Natural killer cell treated with Interleukin-12 subunit alpha and Interleukin-12 subunit beta and Interleukin-15 and Interleukin-18, amount 100 ng/mL, for 72 hours (primary cell): ENCODE measurements at regions not wholly inside any gene's neighbourhood (a gene's known extent, or its start where the extent isn't known, plus 50 kb on each side); places are given as distances from the start of the nearest gene placed in this dataset.
"Not testable (repeated sequence)": the region's sequence is repeated elsewhere in the genome, so short reads cannot be mapped to it uniquely, and the experiment has no call there.

ENCODE experiments used
- ATAC-seq, 2 donors: fragments of 150-1000 bp; cut with Tn5 transposase in 1 of 2; sonication (Bioruptor Pico), chemical (Tn5 transposase) in 1 of 2; 2 replicates each; pipeline ENCODE4 v1.10.0; 2021
- DNase-seq: peaks from one replicate; pipeline ENCODE4 v3.0.0; 2022; ENCODE audit warnings: low spot score
- H3K27ac Mint-ChIP-seq, 2 donors: 1 replicate in 1 of 2; 2 replicates in 1 of 2; pipeline ENCODE4 v1.8.0; 2022; ENCODE audit warnings: mixed read lengths in 2 of 2, mild to moderate bottlenecking in 1 of 2, moderate library complexity in 1 of 2
- H3K27me3 Mint-ChIP-seq, 2 donors: 1 replicate in 1 of 2; 2 replicates in 1 of 2; pipeline ENCODE4 v1.8.0; 2022; ENCODE audit warnings: mixed read lengths in 2 of 2
- H3K36me3 Mint-ChIP-seq: one replicate; pipeline ENCODE4 v1.8.0; 2022; ENCODE audit warnings: mixed read lengths
- H3K4me1 Mint-ChIP-seq, 2 donors: 1 replicate in 1 of 2; 2 replicates in 1 of 2; pipeline ENCODE4 v1.8.0; 2022; ENCODE audit warnings: low read depth in 2 of 2, mixed read lengths in 2 of 2, mild to moderate bottlenecking in 1 of 2
- H3K4me3 Mint-ChIP-seq: one replicate; pipeline ENCODE4 v1.8.0; 2022; ENCODE audit warnings: mixed read lengths
- H3K9me3 Mint-ChIP-seq: 2 replicates; pipeline ENCODE4 v1.8.0; 2022; ENCODE audit warnings: mixed read lengths

DNA sequence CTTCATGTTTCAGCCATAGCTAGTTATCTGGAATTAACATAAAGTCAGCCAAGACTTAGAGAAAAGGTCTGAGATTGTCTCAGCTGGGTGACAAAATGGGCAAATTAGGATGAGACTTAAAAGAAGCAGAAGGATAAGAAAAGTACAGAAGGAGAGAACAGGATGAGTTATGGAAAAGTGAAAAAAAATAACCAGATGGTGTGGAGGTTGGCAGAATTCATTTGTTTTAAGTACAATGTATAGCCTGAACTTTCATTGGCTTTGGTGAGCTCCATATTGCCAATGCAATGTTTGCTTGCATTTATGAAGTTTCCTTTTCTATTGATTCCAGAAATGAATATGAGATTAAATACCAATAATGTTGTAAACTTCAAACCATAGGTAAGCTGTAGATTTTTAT lies 447.2 kb upstream of the DPH6 start:
- H3K36me3 Mint-ChIP-seq, result peaks cover 7% of the 10 kb centered on the region
- no peak overlapping the region for H3K27ac Mint-ChIP-seq
- no peak for DNase-seq
- H3K4me3 Mint-ChIP-seq, result no peak overlapping the region
- H3K27me3 Mint-ChIP-seq, result no peaks in the 10 kb centered on the region
- H3K4me1 Mint-ChIP-seq, result no peaks in the 10 kb centered on the region
- ATAC-seq, result no peak
- H3K9me3 Mint-ChIP-seq, result peaks cover 20% of the 10 kb centered on the region

DNA sequence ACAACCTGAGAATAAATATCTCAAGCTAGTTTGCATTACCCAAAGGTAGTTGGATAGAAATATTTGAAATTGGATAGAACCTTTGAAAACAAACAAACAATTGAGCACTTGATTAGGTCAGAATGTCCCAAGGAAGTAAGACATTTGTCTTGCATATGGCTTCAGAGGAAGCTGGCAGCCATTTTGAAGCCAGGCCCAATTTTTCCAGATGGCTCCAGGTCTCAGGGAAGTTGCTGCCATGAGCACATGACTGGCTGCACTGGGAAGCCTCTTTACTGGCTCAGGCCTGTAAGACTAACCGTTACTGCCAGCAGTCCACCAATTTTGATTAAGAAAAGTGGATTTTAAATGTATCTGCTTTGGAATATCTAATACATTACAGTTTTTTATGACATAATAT lies 448.9 kb upstream of the DPH6 start:
- peaks cover 19% of the 10 kb centered on the region for H3K9me3 Mint-ChIP-seq
- ATAC-seq (no peak), DNase-seq (no peak)
- peaks cover 5% of the 10 kb centered on the region for H3K36me3 Mint-ChIP-seq
- H3K27ac Mint-ChIP-seq, result no peak overlapping the region
- H3K4me1 Mint-ChIP-seq, result no peaks in the 10 kb centered on the region
- no peaks in the 10 kb centered on the region for H3K27me3 Mint-ChIP-seq
- H3K4me3 Mint-ChIP-seq, result no peak overlapping the region

DNA sequence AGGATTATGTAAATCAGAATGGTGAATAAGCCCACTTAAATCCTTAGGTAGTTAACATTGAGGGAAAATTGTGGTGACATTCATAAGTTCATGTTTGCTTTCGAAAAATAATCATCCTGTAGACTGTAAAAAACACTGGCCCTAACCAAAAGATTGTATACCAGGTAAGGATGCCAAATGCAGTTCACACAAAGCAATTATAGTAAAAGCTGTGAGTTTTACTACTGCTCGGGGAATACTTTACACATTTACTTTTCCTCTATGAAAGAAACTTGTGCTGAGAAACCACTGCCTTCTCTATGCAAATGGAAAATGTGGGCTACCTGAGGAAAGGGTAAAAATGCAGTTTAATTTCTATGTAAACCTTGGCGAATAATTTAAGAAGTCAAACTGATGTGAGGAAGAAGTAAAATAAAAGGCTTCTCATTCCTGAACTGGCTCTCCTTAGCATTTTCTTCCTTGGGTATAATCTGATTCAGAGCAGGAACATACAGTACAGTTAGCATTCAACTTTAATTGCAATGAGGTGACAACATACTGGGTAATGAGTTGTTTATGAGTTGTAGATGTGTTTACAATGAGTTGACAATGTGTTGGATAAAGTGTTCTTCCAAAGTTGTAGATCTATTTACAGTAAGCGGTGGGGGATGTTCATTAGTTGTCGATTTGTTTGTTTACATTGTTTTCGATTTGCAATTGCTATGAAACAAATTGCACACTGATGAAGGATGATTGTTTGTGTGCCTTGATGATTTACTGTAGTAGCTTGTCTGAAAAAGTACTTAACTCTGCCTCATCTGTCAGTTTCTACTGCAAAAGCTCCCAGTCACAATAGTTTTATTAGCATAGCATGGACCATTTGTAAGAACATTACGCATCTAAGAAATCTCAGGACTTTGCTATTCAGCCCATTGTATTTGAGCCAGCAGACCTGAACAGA lies 453.0 kb upstream of the DPH6 start:
- Mint-ChIP-seq H3K9me3 (peaks cover 16% of the 10 kb centered on the region), H3K4me1 (no peaks in the 10 kb centered on the region), H3K36me3 (no peaks in the 10 kb centered on the region), H3K27ac (no peak overlapping the region), H3K27me3 (no peaks in the 10 kb centered on the region), H3K4me3 (no peak overlapping the region)
- ATAC-seq (no peak), DNase-seq (no peak)

DNA sequence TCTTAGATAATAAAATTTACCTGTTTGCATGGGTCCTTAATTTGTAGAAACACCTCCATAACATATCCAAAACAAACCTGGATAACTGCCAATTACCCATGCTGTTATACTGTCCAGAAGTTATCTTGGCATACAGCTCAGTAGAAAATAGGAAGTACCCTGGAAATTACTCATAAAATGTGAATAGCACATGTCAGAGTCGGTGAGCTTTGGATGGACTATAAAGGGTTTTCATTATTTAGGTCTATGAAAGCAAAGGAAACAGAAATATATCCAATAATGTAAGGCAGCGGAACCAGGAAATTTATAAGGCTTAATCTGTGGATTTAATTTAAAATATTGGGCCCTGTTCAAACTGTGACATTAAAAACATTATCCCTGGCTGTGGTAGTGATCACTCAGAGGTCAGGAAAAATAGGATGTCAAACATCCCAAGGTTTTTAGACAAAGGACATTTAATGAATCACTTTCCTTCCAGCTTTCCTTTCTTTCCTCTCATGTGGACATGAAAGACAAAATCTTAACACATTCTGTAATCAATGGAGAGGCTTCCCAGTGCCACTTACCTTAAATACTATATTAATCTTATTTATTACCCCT lies 459.0 kb upstream of the DPH6 start:
- H3K9me3 Mint-ChIP-seq, result peaks cover 9% of the 10 kb centered on the region
- ATAC-seq, result no peak
- H3K27me3 Mint-ChIP-seq, result no peaks in the 10 kb centered on the region
- H3K27ac Mint-ChIP-seq, result no peak overlapping the region
- H3K36me3 Mint-ChIP-seq, result no peaks in the 10 kb centered on the region
- DNase-seq, result no peak
- no peaks in the 10 kb centered on the region for H3K4me1 Mint-ChIP-seq
- H3K4me3 Mint-ChIP-seq, result no peak overlapping the region

DNA sequence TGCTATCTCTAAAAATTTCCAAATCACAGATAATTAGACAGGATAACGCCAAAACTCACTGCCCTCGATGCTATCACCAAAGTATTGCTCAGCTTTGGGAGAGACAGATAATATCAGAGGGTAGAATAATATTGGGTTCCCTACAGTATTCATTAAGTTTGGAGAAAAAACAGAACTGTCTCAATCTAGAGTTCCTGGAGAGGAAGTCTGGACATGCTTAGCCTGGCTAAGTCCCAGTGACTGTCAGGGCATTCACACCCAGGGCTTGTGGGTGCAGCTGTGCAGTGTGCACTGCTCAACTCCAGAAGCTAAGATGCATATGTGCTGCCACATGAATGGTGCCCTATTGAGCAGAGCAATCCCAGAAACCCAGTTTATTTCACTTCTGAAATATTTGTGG lies 459.6 kb upstream of the DPH6 start:
- Mint-ChIP-seq H3K27me3 (no peaks in the 10 kb centered on the region), H3K36me3 (no peaks in the 10 kb centered on the region), H3K27ac (no peak overlapping the region), H3K4me1 (no peaks in the 10 kb centered on the region), H3K9me3 (peaks cover 9% of the 10 kb centered on the region), H3K4me3 (no peak overlapping the region)
- DNase-seq (no peak), ATAC-seq (no peak)

DNA sequence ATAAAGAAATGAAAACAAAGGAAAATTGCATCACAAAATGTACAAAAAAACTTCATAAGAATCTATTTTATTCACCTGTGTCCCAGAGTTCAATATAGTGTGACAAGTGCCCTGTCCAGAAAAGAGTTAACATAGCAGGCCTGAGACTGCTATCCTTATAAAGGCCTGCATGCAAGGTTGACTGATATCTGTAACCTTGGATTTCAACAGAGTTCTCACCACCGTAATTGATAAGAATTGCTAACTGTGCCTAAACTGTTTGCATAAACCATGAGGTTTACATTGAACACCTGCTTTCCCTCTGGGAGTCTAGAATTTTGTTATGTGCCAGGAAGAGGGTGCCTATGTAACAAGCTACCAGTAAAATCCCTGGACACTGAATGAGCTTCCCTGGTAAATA lies 461.7 kb upstream of the DPH6 start:
- Mint-ChIP-seq H3K27ac (no peak overlapping the region), H3K36me3 (no peaks in the 10 kb centered on the region), H3K9me3 (peaks cover 7% of the 10 kb centered on the region), H3K27me3 (no peaks in the 10 kb centered on the region), H3K4me3 (no peak overlapping the region), H3K4me1 (no peaks in the 10 kb centered on the region)
- ATAC-seq, result no peak
- no peak for DNase-seq

DNA sequence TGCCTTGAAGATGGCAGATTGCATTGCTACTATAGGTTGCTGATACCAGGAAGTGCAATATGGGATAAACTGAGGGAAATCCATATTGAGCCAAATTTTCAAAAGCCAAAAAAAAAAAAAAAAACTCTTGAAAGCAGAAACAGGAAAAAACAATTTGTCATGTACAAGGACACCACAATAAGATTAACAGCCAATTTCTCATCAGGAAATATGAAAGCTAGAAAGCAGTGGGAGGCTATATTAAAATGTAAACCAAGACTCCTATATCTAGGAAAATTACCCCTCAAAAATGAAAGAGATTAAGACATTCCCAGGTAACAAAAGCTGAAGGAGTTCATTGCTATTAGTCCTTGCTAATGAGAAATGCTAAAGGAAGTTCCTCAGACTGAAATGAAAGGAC lies 462.8 kb upstream of the DPH6 start:
- H3K27ac Mint-ChIP-seq, result no peak overlapping the region
- no peaks in the 10 kb centered on the region for H3K27me3 Mint-ChIP-seq
- peaks cover 8% of the 10 kb centered on the region for H3K9me3 Mint-ChIP-seq
- H3K36me3 Mint-ChIP-seq, result no peaks in the 10 kb centered on the region
- ATAC-seq (no peak), DNase-seq (no peak)
- H3K4me3 Mint-ChIP-seq, result no peak overlapping the region
- no peaks in the 10 kb centered on the region for H3K4me1 Mint-ChIP-seq

DNA sequence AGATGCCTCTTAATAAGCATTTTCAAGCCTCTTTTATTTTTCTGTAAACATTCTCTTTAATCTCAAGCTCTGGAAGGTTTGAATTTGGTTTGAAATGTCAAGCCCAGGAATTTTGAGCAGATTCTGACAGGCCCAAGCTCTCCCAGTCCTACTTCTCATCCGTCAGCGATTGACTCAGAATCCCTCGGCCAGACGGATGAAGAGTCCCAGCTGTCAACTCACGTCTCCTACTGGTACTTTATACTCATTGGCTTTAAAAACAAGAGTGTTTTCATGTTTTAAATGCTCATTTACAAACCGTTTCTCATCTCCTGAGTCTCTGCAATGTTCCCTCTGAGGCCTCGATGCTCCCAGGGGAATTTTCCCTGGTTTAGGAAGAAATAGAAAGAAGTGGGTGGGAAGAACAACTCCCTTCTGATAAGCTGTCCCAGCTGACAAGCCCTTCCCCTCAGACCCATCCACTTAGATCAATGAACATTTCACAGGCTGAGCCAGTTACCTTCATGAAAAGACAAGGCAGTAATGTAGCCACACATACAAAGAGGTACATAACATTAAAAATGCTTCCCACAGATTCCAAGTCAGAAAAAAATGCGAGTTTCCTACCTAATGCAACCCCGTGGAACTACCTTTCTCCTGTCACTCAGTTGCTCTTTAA lies 478.2 kb upstream of the DPH6 start:
- no peak for DNase-seq

DNA sequence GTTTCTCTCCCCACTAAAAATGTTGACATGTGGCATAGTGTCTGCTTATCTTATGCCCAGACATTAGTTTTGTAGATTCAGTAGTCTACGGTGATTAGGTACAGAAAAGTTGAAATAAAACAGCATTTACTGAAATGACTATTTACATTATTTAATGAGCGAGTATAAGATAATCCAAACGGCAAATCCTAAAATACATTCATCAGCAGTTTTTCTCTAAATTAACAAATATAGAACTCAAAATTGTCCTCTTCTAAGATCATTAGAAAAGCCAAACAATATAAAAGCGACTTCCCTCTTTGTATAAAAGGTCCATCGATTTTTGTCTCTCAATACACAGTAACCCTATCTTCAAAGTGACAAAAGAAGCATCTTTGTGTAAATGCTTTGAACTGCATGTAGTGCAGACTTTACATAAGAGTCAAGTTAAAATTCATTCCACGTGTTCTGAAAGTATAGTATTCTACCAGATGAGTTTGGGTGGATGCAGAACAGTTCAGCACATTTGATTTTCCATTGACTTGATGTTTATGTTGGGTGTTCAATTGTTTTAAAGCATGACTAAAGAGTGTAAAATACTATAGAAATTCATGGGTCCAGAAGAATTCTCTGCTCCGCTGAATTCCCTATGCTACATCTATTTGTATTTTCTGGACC lies 480.8 kb upstream of the DPH6 start:
- Mint-ChIP-seq H3K4me1 (no peaks in the 10 kb centered on the region), H3K4me3 (no peak overlapping the region), H3K27me3 (no peaks in the 10 kb centered on the region), H3K27ac (no peak overlapping the region), H3K36me3 (no peaks in the 10 kb centered on the region), H3K9me3 (peaks cover 12% of the 10 kb centered on the region)
- DNase-seq, result no peak
- ATAC-seq, result no peak

More for the DNA sequence above, 478.2 kb upstream of the DPH6 start:
- ATAC-seq, result no peak
- peaks cover 12% of the 10 kb centered on the region for H3K9me3 Mint-ChIP-seq
- H3K27me3 Mint-ChIP-seq, result no peaks in the 10 kb centered on the region
- H3K36me3 Mint-ChIP-seq, result no peaks in the 10 kb centered on the region
- no peak overlapping the region for H3K4me3 Mint-ChIP-seq
- H3K4me1 Mint-ChIP-seq, result no peaks in the 10 kb centered on the region
- no peak overlapping the region for H3K27ac Mint-ChIP-seq

DNA sequence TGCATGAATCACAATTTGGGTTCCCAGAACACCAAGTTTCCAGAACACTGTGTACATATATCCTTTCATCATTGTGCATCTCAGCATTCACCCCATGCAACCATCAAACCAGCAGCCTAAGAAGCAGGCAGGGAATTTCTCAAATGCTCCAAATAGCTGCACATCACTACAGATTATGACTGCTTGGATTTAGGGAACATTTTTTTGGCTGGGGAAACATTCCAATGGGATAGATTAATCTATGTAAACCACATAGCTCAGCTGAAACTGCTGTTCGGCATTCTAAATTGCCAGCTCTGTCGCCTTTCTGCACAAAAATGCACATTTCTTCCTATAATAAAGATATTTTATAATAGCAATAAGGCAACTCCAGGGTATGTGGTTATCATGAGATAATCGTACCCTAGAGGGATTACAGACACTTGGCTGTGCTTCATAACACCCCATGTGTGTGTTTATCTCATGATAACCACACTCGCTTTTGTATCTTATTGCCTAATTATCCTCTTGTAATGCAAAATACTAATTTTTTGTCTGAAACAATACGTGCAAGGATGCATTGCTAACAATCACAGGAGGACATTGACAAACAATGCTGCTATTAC lies 483.7 kb upstream of the DPH6 start:
- no peak for ATAC-seq
- Mint-ChIP-seq H3K4me1 (no peaks in the 10 kb centered on the region), H3K4me3 (no peak overlapping the region)

DNA sequence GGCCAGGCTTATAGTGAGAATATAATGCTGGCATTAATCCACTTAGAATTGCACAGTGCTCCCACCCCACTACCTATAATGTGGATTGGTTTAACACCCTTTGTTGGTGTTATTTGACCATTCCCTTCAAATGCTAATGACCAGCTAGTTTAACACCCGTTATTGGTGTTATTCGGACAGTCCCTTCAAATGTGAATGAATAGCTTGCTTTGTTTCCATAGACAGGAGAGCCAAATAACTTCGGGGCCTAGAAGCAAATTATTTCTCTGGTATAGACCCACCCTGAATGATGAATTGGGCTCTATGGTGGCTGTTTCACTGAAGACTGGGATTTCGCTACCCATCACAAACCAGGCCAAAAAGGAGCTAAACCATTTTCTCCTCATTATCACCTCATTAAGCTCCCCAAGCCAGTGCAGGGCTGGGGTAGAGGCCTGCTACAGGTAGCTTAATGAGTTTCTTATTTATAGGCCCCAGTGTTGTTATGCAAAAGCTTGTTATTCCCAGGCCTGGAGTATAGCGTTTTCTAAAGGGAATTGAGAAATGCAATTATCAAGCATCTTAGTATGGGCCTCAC lies 494.1 kb upstream of the DPH6 start:
- H3K27me3 Mint-ChIP-seq, result no peaks in the 10 kb centered on the region
- H3K4me3 Mint-ChIP-seq, result no peak overlapping the region
- H3K27ac Mint-ChIP-seq, result no peak overlapping the region
- no peaks in the 10 kb centered on the region for H3K36me3 Mint-ChIP-seq
- no peak for ATAC-seq
- peaks cover 17% of the 10 kb centered on the region for H3K9me3 Mint-ChIP-seq
- no peak for DNase-seq
- H3K4me1 Mint-ChIP-seq, result no peaks in the 10 kb centered on the region

More for the DNA sequence above, 483.7 kb upstream of the DPH6 start:
- Mint-ChIP-seq H3K9me3 (peaks cover 20% of the 10 kb centered on the region), H3K36me3 (peaks cover 4% of the 10 kb centered on the region), H3K27ac (no peak overlapping the region), H3K27me3 (no peaks in the 10 kb centered on the region)
- no peak for DNase-seq

DNA sequence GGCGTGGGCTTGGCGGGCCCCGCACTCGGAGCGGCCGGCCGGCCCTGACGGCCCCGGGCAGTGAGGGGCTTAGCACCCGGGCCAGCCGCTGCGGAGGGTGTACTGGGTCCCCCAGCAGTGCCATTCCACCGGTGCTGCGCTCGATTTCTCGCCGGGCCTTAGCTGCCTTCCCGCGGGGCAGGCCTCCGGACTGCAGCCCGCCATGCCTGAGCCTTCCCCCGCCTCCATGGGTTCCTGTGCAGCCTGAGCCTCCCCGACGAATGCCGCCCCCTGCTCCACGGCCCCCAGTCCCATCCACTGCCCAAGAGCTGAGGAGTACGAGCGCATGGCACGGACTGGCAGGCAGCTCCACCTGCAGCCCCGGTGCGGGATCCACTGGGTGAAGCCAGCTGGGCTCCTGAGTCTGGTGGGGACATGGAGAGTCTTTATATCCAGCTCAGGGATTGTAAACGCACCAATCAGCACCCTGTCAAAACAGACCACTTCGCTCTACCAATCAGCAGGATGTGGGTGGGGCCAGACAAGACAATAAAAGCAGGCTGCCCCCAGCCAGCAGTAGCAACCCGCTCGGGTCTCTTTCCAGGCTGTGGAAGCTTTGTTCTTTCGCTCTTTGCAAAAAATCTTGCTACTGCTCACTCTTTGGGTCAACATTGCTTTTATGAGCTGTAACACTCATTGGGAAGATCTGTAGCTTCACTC lies 501.2 kb upstream of the DPH6 start:
- not testable (repeated sequence) for H3K36me3 Mint-ChIP-seq, H3K27me3 Mint-ChIP-seq, H3K27ac Mint-ChIP-seq, H3K4me3 Mint-ChIP-seq, ATAC-seq, DNase-seq, H3K4me1 Mint-ChIP-seq
- peaks cover 12% of the 10 kb centered on the region for H3K9me3 Mint-ChIP-seq

DNA sequence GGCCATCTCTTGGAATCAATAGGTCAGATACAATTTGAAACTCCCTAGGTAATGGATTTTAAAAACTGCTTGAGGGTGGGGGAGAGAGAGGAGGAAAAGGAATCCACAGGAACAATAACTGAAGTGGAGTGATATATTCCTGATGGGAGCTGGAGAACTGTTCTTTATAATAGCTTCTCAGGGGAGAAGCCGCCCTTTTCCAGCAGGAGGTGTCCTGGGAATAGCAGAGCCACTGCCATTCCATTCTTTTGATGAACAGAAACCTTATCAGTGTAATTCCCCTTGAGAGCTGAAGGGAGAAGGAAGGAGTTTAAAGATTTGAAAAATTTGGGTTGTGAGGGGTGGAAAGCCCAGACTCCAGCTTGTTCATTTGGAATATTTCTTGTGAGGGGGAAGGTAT lies 504.9 kb upstream of the DPH6 start:
- ATAC-seq (no peak), DNase-seq (no peak)
- Mint-ChIP-seq H3K4me3 (no peak overlapping the region), H3K36me3 (no peaks in the 10 kb centered on the region), H3K27me3 (no peaks in the 10 kb centered on the region), H3K9me3 (peaks cover 12% of the 10 kb centered on the region), H3K27ac (no peak overlapping the region), H3K4me1 (no peaks in the 10 kb centered on the region)
